HTR-8/SVneo (cell line): ENCODE measurements at regions not wholly inside any gene's neighbourhood (a gene's known extent, or its start where the extent isn't known, plus 50 kb on each side); places are given as distances from the start of the nearest gene placed in this dataset.
A peak's percentile ranks its signal among the peaks of the same experiment; 100 is the strongest.
"Not testable (repeated sequence)": the region's sequence is repeated elsewhere in the genome, so short reads cannot be mapped to it uniquely, and the experiment has no call there.

Source experiments
- DNase-seq: peaks from one replicate; pipeline ENCODE4 v3.0.0; 2011; ENCODE audit warnings: low spot score, mixed read lengths; ENCODE audit not compliant: insufficient read length
- FAIRE-seq: peaks from 2 replicates; lab custom pipeline; 2011; peaks lifted over from hg19 to GRCh38; lab: Jason Lieb, UNC

- FAIRE-seq, result no peak
These were observed 703.1 kb downstream of the RFPL4B start for GRCh38 chr6:113050010-113050858.

GRCh38 chr6:113050979-113051378, 703.8 kb downstream of the RFPL4B start:
- FAIRE-seq (no peak), DNase-seq (no peak)

More at GRCh38 chr6:113050010-113050858, 703.1 kb downstream of the RFPL4B start:
- no peak for DNase-seq

GRCh38 chr6:113052506-113052905, 705.4 kb downstream of the RFPL4B start:
- peak; percentile 38 for FAIRE-seq
- no peak for DNase-seq

- no peak for DNase-seq
- FAIRE-seq, result no peak
These were observed 707.9 kb downstream of the RFPL4B start for GRCh38 chr6:113055061-113055460.

GRCh38 chr6:113055998-113056397, 708.9 kb downstream of the RFPL4B start:
- no peak for DNase-seq
- FAIRE-seq, result no peak

GRCh38 chr6:113057567-113058053, 710.5 kb downstream of the RFPL4B start:
- no peak for DNase-seq
- FAIRE-seq, result no peak

GRCh38 chr6:113060664-113061063, 713.5 kb downstream of the RFPL4B start:
- DNase-seq (no peak), FAIRE-seq (no peak)

GRCh38 chr6:113065611-113066010, 718.5 kb downstream of the RFPL4B start:
- FAIRE-seq, result no peak
- DNase-seq, result no peak

GRCh38 chr6:113067612-113068275, 720.6 kb downstream of the RFPL4B start:
- no peak for DNase-seq
- no peak for FAIRE-seq

- DNase-seq (no peak), FAIRE-seq (no peak)
These were observed 721.4 kb downstream of the RFPL4B start for GRCh38 chr6:113068570-113068969.

- DNase-seq, FAIRE-seq: not testable (repeated sequence)
These were observed 723.6 kb downstream of the RFPL4B start for GRCh38 chr6:113070681-113071080.

GRCh38 chr6:113073611-113074191, 726.6 kb downstream of the RFPL4B start:
- DNase-seq, result no peak
- FAIRE-seq, result no peak

- no peak for DNase-seq
- FAIRE-seq, result no peak
These were observed 729.0 kb downstream of the RFPL4B start for GRCh38 chr6:113076116-113076515.

- peak; percentile 48 for FAIRE-seq
- DNase-seq, result no peak
These were observed 729.7 kb downstream of the RFPL4B start for GRCh38 chr6:113076816-113077215.

- no peak for DNase-seq
- no peak for FAIRE-seq
These were observed 730.7 kb downstream of the RFPL4B start for GRCh38 chr6:113077794-113078193.

- no peak for DNase-seq
- no peak for FAIRE-seq
These were observed 731.7 kb downstream of the RFPL4B start for GRCh38 chr6:113078791-113079190.

- FAIRE-seq (no peak), DNase-seq (peak; percentile 23)
These were observed 735.6 kb downstream of the RFPL4B start for GRCh38 chr6:113082745-113083144.

- DNase-seq (no peak), FAIRE-seq (no peak)
These were observed 736.8 kb downstream of the RFPL4B start for GRCh38 chr6:113083947-113084346.

GRCh38 chr6:113089056-113089455, 741.9 kb downstream of the RFPL4B start:
- FAIRE-seq, result no peak
- DNase-seq, result no peak

- FAIRE-seq, result no peak
These were observed 745.7 kb downstream of the RFPL4B start for GRCh38 chr6:113092795-113093194.

GRCh38 chr6:113094779-113095178, 747.6 kb downstream of the RFPL4B start:
- FAIRE-seq (no peak), DNase-seq (no peak)

More at GRCh38 chr6:113092795-113093194, 745.7 kb downstream of the RFPL4B start:
- no peak for DNase-seq
